ENCODE measurements at regions not wholly inside any gene's neighbourhood (a gene's known extent, or its start where the extent isn't known, plus 50 kb on each side); places are given as distances from the start of the nearest gene placed in this dataset.

DNA sequence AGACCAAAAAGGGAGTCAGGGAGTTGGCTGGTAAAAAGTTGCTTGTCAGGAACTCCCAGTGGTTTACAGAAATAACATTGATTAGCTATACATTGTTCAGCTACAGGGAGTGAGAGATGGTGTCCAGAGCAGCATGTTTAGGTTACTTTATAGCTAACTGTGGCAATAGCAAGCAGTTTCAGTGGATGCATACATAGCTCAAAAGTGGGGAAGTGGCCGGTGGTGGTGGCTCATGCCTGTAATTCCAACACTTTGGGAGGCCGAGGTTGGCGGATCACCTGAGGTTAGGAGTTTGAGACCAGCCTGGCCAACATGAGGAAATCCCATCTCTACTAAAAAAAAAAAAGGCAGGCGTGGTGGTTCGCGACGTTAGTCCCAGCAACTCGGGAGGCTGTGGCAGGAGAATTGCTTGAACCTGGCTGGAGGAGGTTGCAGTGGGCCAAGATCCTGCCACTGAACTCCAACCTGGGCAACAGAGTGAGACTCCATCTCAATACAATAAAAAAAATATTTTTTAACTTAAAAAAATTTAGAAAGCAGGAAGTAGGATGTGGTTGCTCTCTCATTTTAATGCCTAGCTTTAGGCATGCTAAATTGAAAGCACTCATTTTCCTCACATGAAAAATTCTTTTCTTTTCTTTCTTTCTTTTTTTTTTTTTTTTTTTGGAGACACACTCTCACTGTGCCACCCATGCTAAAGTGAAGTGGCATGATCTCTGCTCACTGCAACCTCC is 109.7 kb downstream of the PPIAL4G start:
- POLR2A ChIA-PET = interaction anchor here (1.3 kb wide), 1 partner anchor 15 kb away, joined by 3 read pairs; no protein-coding TSS in a partner anchor
- Histone ChIP-seq H4K20me1 (replicated peaks; ENCODE audit: control insufficient read depth, insufficient read depth, low read length) (no peaks in the 10 kb centered on the region), H3K4me3 (no peak overlapping the region), H2AFZ (ENCODE audit: low read depth, low read length) (peak overlapping the region; percentile 54), H3K9ac (ENCODE audit: insufficient read depth in 1 of 2, low read depth in 2 of 2, low read length in 2 of 2) (no peak overlapping the region), H3K9me3 (replicated peaks; ENCODE audit: control insufficient read depth, insufficient read depth, low read depth, low read length) (no peaks in the 10 kb centered on the region), H3K9me1 (ENCODE audit: control insufficient read depth, insufficient read depth, low read length) (no peaks in the 10 kb centered on the region), H3K4me1 (replicated peaks in 1 of 2; ENCODE audit: control insufficient read depth in 2 of 2, insufficient read depth in 2 of 2, low read length in 2 of 2) (no peaks in the 10 kb centered on the region; a peak in 1 of 5 replicates), H3K4me2 (ENCODE audit: insufficient read depth, low read length) (no peak overlapping the region), H3K79me2 (ENCODE audit: control insufficient read depth, insufficient read depth, low read length) (no peaks in the 10 kb centered on the region), H3K27me3 (ENCODE audit: control insufficient read depth in 2 of 2, insufficient read depth in 2 of 2, low read length in 2 of 2) (no peaks in the 10 kb centered on the region; a peak in 2 of 5 replicates), H3K27ac (ENCODE audit: extremely low read depth, low read depth, low read length) (no peak overlapping the region), H3K36me3 (ENCODE audit: control insufficient read depth, insufficient read depth, low read length) (no peaks in the 10 kb centered on the region)
- in situ Hi-C loops (cut with MboI) = loop anchor here (25.0 kb wide), 2 partner anchors 164 to 389 kb away; no protein-coding TSS in a partner anchor
- TF ChIP-seq SAFB2 (IDR thresholded peaks at IDR 0.05; ENCODE audit: borderline replicate concordance, low read depth, low read length, severe bottlenecking) (no peak), ATF1 (CRISPR knock-in tag; IDR thresholded peaks at IDR 0.05) (no peak), ATF1 (tag; IDR thresholded peaks at IDR 0.05) (no peak), PHB (CRISPR knock-in tag; IDR thresholded peaks at IDR 0.05) (no peak), CREB1 (IDR thresholded peaks at IDR 0.05) (no peak), CREB1 (CRISPR knock-in tag; IDR thresholded peaks at IDR 0.05) (no peak), TAF1 (IDR thresholded peaks at IDR 0.05; ENCODE audit: control insufficient read depth, extremely low read depth, insufficient read depth, low read length, severe bottlenecking) (no peak), NCOR1 (IDR thresholded peaks at IDR 0.05) (no peak), GATAD2A (IDR thresholded peaks at IDR 0.05) (no peak), ZNF764 (CRISPR knock-in tag; IDR thresholded peaks at IDR 0.05; ENCODE audit: low read depth) (no peak), KDM5B (IDR thresholded peaks at IDR 0.05; ENCODE audit: insufficient replicate concordance, low read depth, low read length) (no peak)
- TF ChIP-seq, protein P1, sequence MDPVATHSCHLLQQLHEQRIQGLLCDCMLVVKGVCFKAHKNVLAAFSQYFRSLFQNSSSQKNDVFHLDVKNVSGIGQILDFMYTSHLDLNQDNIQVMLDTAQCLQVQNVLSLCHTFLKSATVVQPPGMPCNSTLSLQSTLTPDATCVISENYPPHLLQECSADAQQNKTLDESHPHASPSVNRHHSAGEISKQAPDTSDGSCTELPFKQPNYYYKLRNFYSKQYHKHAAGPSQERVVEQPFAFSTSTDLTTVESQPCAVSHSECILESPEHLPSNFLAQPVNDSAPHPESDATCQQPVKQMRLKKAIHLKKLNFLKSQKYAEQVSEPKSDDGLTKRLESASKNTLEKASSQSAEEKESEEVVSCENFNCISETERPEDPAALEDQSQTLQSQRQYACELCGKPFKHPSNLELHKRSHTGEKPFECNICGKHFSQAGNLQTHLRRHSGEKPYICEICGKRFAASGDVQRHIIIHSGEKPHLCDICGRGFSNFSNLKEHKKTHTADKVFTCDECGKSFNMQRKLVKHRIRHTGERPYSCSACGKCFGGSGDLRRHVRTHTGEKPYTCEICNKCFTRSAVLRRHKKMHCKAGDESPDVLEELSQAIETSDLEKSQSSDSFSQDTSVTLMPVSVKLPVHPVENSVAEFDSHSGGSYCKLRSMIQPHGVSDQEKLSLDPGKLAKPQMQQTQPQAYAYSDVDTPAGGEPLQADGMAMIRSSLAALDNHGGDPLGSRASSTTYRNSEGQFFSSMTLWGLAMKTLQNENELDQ (CRISPR knock-in tag; IDR thresholded peaks at IDR 0.05; ENCODE audit: borderline replicate concordance) = no peak
- TF ChIP-seq, protein P2, sequence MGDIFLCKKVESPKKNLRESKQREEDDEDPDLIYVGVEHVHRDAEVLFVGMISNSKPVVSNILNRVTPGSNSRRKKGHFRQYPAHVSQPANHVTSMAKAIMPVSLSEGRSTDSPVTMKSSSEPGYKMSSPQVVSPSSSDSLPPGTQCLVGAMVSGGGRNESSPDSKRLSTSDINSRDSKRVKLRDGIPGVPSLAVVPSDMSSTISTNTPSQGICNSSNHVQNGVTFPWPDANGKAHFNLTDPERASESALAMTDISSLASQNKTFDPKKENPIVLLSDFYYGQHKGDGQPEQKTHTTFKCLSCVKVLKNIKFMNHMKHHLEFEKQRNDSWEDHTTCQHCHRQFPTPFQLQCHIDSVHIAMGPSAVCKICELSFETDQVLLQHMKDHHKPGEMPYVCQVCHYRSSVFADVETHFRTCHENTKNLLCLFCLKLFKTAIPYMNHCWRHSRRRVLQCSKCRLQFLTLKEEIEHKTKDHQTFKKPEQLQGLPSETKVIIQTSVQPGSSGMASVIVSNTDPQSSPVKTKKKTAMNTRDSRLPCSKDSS (IDR thresholded peaks at IDR 0.05; ENCODE audit: low read depth, partially characterized antibody) = no peak
- no peak for DNase-seq (ENCODE audit: extremely low read depth in 1 of 4, low spot score in 3 of 4)
- CTCF ChIA-PET (ENCODE audit: low intra/inter-chr PET ratio) = no interaction called here
- FAIRE-seq = no peak
- ATAC-seq = no peak
- intact Hi-C loops (cut with micrococcal nuclease) = loop anchor here (10.0 kb wide), 1 partner anchor 61 kb away; no protein-coding TSS in a partner anchor
- WGBS (ENCODE audit: insufficient coverage, low coverage, missing lambda C conversion rate) = 45% methylated on average over 5 of the region's 8 CpGs
- no TSS peak for BruUV-seq (replicated peaks)

Measured in K562 (cell line).